Mesenchymal stem cell (in vitro differentiated cells and primary cell): ENCODE measurements at regions not wholly inside any gene's neighbourhood (a gene's known extent, or its start where the extent isn't known, plus 50 kb on each side); places are given as distances from the start of the nearest gene placed in this dataset.

Experiments
- DNase-seq: peaks from one replicate; pipeline ENCODE4 v3.0.0-alpha.2; 2013
- H2AFZ ChIP-seq: one replicate; pipeline ENCODE4 v1.6.1; 2013; ENCODE audit warnings: low read depth, mild to moderate bottlenecking, control low read depth, inconsistent platforms, low read length, moderate library complexity
- H2AK5ac ChIP-seq: 2 replicates; pipeline ENCODE4 v1.6.1; 2013; ENCODE audit warnings: low read length, moderate library complexity, mild to moderate bottlenecking, inconsistent platforms; ENCODE audit not compliant: severe bottlenecking
- H2BK120ac ChIP-seq: one replicate; pipeline ENCODE4 v1.6.1; 2013; ENCODE audit warnings: low read depth, mild to moderate bottlenecking, inconsistent platforms, low read length, moderate library complexity
- H2BK12ac ChIP-seq, 2 experiments: one replicate each; pipeline ENCODE4 v1.6.1; 2013; ENCODE audit warnings: inconsistent platforms in 2 of 2, low read length in 2 of 2, mild to moderate bottlenecking in 2 of 2, moderate library complexity in 2 of 2, control low read depth in 1 of 2
- H2BK15ac ChIP-seq: one replicate; pipeline ENCODE4 v1.6.1; 2013; ENCODE audit warnings: mild to moderate bottlenecking, low read depth, inconsistent platforms; ENCODE audit not compliant: poor library complexity, severe bottlenecking
- H2BK5ac ChIP-seq: 2 replicates; pipeline ENCODE4 v1.6.1; 2013; ENCODE audit warnings: low read depth, mild to moderate bottlenecking, low read length, control low read depth, inconsistent platforms; ENCODE audit not compliant: poor library complexity, severe bottlenecking
- H3K14ac ChIP-seq, 2 experiments: one replicate each; pipeline ENCODE4 v1.6.1; 2013; ENCODE audit warnings: inconsistent platforms in 2 of 2, low read length in 2 of 2, control low read depth in 1 of 2, mild to moderate bottlenecking in 1 of 2, moderate library complexity in 1 of 2
- H3K18ac ChIP-seq, 2 experiments: one replicate each; pipeline ENCODE4 v1.6.1; 2013; ENCODE audit warnings: inconsistent platforms in 2 of 2, low read length in 2 of 2, control low read depth in 1 of 2, low read depth in 1 of 2, mild to moderate bottlenecking in 1 of 2
- H3K23ac ChIP-seq, 2 experiments: one replicate each; pipeline ENCODE4 v1.6.1; 2013; ENCODE audit warnings: inconsistent platforms in 2 of 2, low read length in 2 of 2, mild to moderate bottlenecking in 2 of 2, moderate library complexity in 2 of 2, control low read depth in 1 of 2
- H3K27ac ChIP-seq: 2 replicates; pipeline ENCODE4 v1.5.1; 2013; ENCODE audit warnings: mild to moderate bottlenecking, moderate library complexity, low read length, control low read depth, inconsistent platforms; ENCODE audit not compliant: poor library complexity, severe bottlenecking
- H3K27me3 ChIP-seq, 2 experiments: 2 replicates each; pipeline versions ENCODE4 v1.6.1 to v1.7.0; 2013; ENCODE audit warnings: low read length in 2 of 2, mild to moderate bottlenecking in 2 of 2, moderate library complexity in 2 of 2, control low read depth in 1 of 2, inconsistent platforms in 1 of 2; ENCODE audit not compliant: control insufficient read depth in 1 of 2, insufficient read depth in 1 of 2
- H3K36me3 ChIP-seq, 2 experiments: 2 replicates each; pipeline versions ENCODE4 v1.6.1 to v1.7.0; 2013; ENCODE audit warnings: low read length in 2 of 2, control low read depth in 1 of 2, inconsistent platforms in 1 of 2, low read depth in 1 of 2, mild to moderate bottlenecking in 1 of 2; ENCODE audit not compliant: insufficient read depth in 2 of 2, control insufficient read depth in 1 of 2
- H3K4ac ChIP-seq, 2 experiments: one replicate each; pipeline ENCODE4 v1.6.1; 2013; ENCODE audit warnings: inconsistent platforms in 2 of 2, low read length in 2 of 2, mild to moderate bottlenecking in 2 of 2, moderate library complexity in 2 of 2, control low read depth in 1 of 2, low read depth in 1 of 2
- H3K4me1 ChIP-seq: 2 replicates; pipeline ENCODE4 v1.6.1; 2013; ENCODE audit warnings: low read depth, low read length, control low read depth; ENCODE audit not compliant: control insufficient read depth, insufficient read depth
- H3K4me2 ChIP-seq: 2 replicates; pipeline ENCODE4 v1.6.1; 2013; ENCODE audit warnings: low read length, mild to moderate bottlenecking, inconsistent platforms; ENCODE audit not compliant: poor library complexity, severe bottlenecking
- H3K4me3 ChIP-seq, 2 experiments: 2 replicates each; pipeline versions ENCODE4 v1.5.1 to v1.7.0; 2013; ENCODE audit warnings: low read length in 2 of 2, mild to moderate bottlenecking in 2 of 2, control low read depth in 1 of 2, low read depth in 1 of 2; ENCODE audit not compliant: insufficient read depth in 1 of 2
- H3K79me1 ChIP-seq: replicated peaks from 2 replicates; pipeline ENCODE4 v1.6.1; 2013; ENCODE audit warnings: mild to moderate bottlenecking, control low read depth, low read length, inconsistent platforms; ENCODE audit not compliant: poor library complexity, severe bottlenecking
- H3K9ac ChIP-seq: 2 replicates; pipeline ENCODE4 v1.7.0; 2013; ENCODE audit warnings: mild to moderate bottlenecking, low read length, moderate library complexity
- H3K9me3 ChIP-seq: 2 replicates; pipeline ENCODE4 v1.7.0; 2013; ENCODE audit warnings: mild to moderate bottlenecking, low read length; ENCODE audit not compliant: control insufficient read depth
- H4K8ac ChIP-seq: one replicate; pipeline ENCODE4 v1.6.1; 2013; ENCODE audit warnings: inconsistent platforms, mild to moderate bottlenecking, low read length, moderate library complexity
- H4K91ac ChIP-seq: one replicate; pipeline ENCODE4 v1.6.1; 2013; ENCODE audit warnings: mild to moderate bottlenecking, low read length, inconsistent platforms
- WGBS: methylation state at CpG from one replicate; pipeline ENCODE4 v1.1.7; 2013; ENCODE audit warnings: mixed read lengths; 5-methylcytosine and 5-hydroxymethylcytosine counted together

DNA sequence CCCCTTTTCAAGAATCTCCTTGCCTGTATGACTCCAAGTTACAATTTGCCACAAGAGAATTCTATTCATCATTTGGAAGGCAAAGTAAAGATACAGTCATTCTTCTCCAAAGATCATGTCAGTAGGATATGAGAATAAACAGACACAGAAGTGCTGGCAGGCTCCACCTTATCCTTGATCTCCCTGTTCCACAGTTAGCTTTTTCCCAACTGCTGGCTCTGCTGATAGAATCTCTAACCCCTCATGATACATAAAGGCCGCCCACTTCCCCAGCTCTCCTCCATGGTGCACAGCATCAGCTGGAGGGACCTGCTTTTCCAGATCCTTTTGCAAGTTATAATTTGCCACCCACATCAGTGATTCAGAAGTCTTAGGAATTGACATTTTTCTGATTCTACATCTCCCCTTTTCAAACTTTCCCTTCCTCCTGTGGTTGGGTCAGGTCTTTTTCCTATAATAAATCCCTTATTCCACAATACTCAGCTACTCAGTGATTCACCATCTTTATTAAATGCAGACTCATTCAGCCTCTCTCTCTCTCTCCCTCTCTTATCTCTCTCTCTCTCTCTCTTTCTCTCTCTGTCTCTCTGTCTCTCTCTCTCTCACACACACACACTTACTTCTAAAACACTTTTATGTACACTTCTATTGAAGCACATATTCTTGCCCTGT, 465.4 kb downstream of the GBE1 start:
- H3K9ac ChIP-seq = peak overlapping the region; percentile 52
- no peaks in the 10 kb centered on the region for H3K79me1 ChIP-seq
- no peak overlapping the region for H3K4ac ChIP-seq
- WGBS = 90% methylated on average over 1 of the region's 1 CpG
- peak overlapping the region in 1 of 2 experiments; percentile 30 for H3K4me3 ChIP-seq
- no peak overlapping the region for H2BK12ac ChIP-seq
- no peak overlapping the region for H4K91ac ChIP-seq
- H3K9me3 ChIP-seq = no peaks in the 10 kb centered on the region
- no peak overlapping the region for H2AFZ ChIP-seq
- H3K27me3 ChIP-seq = no peaks in the 10 kb centered on the region
- H3K27ac ChIP-seq = no peak overlapping the region
- H3K23ac ChIP-seq = no peak overlapping the region
- no peak overlapping the region for H3K18ac ChIP-seq
- no peaks in the 10 kb centered on the region for H3K4me1 ChIP-seq
- no peak overlapping the region for H4K8ac ChIP-seq
- H3K4me2 ChIP-seq = no peak overlapping the region
- no peak overlapping the region for H2BK15ac ChIP-seq
- H3K14ac ChIP-seq = no peak overlapping the region
- no peaks in the 10 kb centered on the region for H3K36me3 ChIP-seq
- H2BK120ac ChIP-seq = no peak overlapping the region
- H2BK5ac ChIP-seq = no peak overlapping the region
- H2AK5ac ChIP-seq = no peak overlapping the region
- DNase-seq = no peak

GRCh38 chr3:81293156-81293555, 468.3 kb downstream of the GBE1 start:
- Histone ChIP-seq H4K8ac (no peak overlapping the region), H3K4ac (no peak overlapping the region), H4K91ac (no peak overlapping the region), H2BK5ac (no peak overlapping the region), H3K4me1 (no peaks in the 10 kb centered on the region), H2AFZ (no peak overlapping the region), H2AK5ac (no peak overlapping the region), H2BK120ac (no peak overlapping the region), H3K14ac (no peak overlapping the region), H3K27ac (no peak overlapping the region), H3K4me2 (no peak overlapping the region), H3K27me3 (no peaks in the 10 kb centered on the region), H3K36me3 (no peaks in the 10 kb centered on the region), H2BK12ac (no peak overlapping the region), H3K23ac (no peak overlapping the region), H3K18ac (no peak overlapping the region), H3K9ac (no peak overlapping the region), H3K4me3 (no peak overlapping the region), H3K79me1 (no peaks in the 10 kb centered on the region), H3K9me3 (no peaks in the 10 kb centered on the region), H2BK15ac (no peak overlapping the region)
- 83% methylated on average over 3 of the region's 3 CpGs for WGBS
- DNase-seq = no peak

GRCh38 chr3:81291586-81291985, 469.9 kb downstream of the GBE1 start:
- no peak overlapping the region for H3K4me3 ChIP-seq
- no peaks in the 10 kb centered on the region for H3K79me1 ChIP-seq
- H3K36me3 ChIP-seq = no peaks in the 10 kb centered on the region
- H3K14ac ChIP-seq = no peak overlapping the region
- no peak for DNase-seq
- no peaks in the 10 kb centered on the region for H3K27me3 ChIP-seq
- no peaks in the 10 kb centered on the region for H3K4me1 ChIP-seq
- H2BK12ac ChIP-seq = no peak overlapping the region
- H4K8ac ChIP-seq = no peak overlapping the region
- no peak overlapping the region for H2AK5ac ChIP-seq
- no peak overlapping the region for H2AFZ ChIP-seq
- H3K4me2 ChIP-seq = no peak overlapping the region
- H2BK15ac ChIP-seq = no peak overlapping the region
- H3K23ac ChIP-seq = no peak overlapping the region
- no peak overlapping the region for H3K4ac ChIP-seq
- no peak overlapping the region for H3K9ac ChIP-seq
- no peak overlapping the region for H3K27ac ChIP-seq
- H4K91ac ChIP-seq = no peak overlapping the region
- H2BK120ac ChIP-seq = no peak overlapping the region
- no peak overlapping the region for H3K18ac ChIP-seq
- no peak overlapping the region for H2BK5ac ChIP-seq
- H3K9me3 ChIP-seq = no peaks in the 10 kb centered on the region
- no CpG with 5 or more reads among the region's 1 CpG for WGBS

- Histone ChIP-seq H3K9ac (no peak overlapping the region), H3K23ac (no peak overlapping the region), H3K4me2 (no peak overlapping the region), H3K14ac (no peak overlapping the region), H4K8ac (no peak overlapping the region), H3K18ac (no peak overlapping the region), H2BK120ac (no peak overlapping the region), H2BK5ac (no peak overlapping the region), H2BK15ac (no peak overlapping the region), H2BK12ac (no peak overlapping the region), H3K36me3 (no peaks in the 10 kb centered on the region), H3K27ac (peak overlapping the region; percentile 80), H4K91ac (no peak overlapping the region), H3K4ac (no peak overlapping the region), H3K4me3 (no peak overlapping the region), H3K27me3 (no peaks in the 10 kb centered on the region), H2AK5ac (no peak overlapping the region), H3K79me1 (no peaks in the 10 kb centered on the region), H3K9me3 (no peaks in the 10 kb centered on the region), H3K4me1 (no peaks in the 10 kb centered on the region), H2AFZ (no peak overlapping the region)
- DNase-seq = no peak
- 76% methylated on average over 3 of the region's 3 CpGs for WGBS
These were observed 471.8 kb downstream of the GBE1 start for GRCh38 chr3:81289676-81290075.
